Trophoblast cell (in vitro differentiated cells and primary cell): ENCODE measurements at regions not wholly inside any gene's neighbourhood (a gene's known extent, or its start where the extent isn't known, plus 50 kb on each side); places are given as distances from the start of the nearest gene placed in this dataset.

Source experiments
- DNase-seq, 2 donors: peaks; one replicate each; pipeline ENCODE4 v3.0.0-alpha.2; 2016
- H2AFZ ChIP-seq: 2 replicates; pipeline ENCODE4 v1.6.1; 2013; ENCODE audit warnings: low read length, moderate library complexity, mild to moderate bottlenecking; ENCODE audit not compliant: insufficient read depth, poor library complexity
- H2AK5ac ChIP-seq: 2 replicates; pipeline ENCODE4 v1.6.1; 2013; ENCODE audit warnings: mild to moderate bottlenecking, low read length
- H2BK120ac ChIP-seq: 2 replicates; pipeline ENCODE4 v1.6.1; 2013; ENCODE audit warnings: low read length, mild to moderate bottlenecking, moderate library complexity; ENCODE audit not compliant: insufficient read depth, poor library complexity
- H2BK12ac ChIP-seq: 2 replicates; pipeline ENCODE4 v1.6.1; 2013; ENCODE audit warnings: mild to moderate bottlenecking, low read length, moderate library complexity
- H2BK5ac ChIP-seq: 2 replicates; pipeline ENCODE4 v1.6.1; 2013; ENCODE audit warnings: low read length, low read depth, moderate library complexity, mild to moderate bottlenecking; ENCODE audit not compliant: poor library complexity
- H3K14ac ChIP-seq: 2 replicates; pipeline ENCODE4 v1.6.1; 2013; ENCODE audit warnings: mild to moderate bottlenecking, low read length
- H3K18ac ChIP-seq: 2 replicates; pipeline ENCODE4 v1.6.1; 2013; ENCODE audit warnings: mild to moderate bottlenecking, low read length
- H3K23ac ChIP-seq: 2 replicates; pipeline ENCODE4 v1.6.1; 2013; ENCODE audit warnings: low read length
- H3K27ac ChIP-seq: 2 replicates; pipeline ENCODE4 v1.5.1; 2013; ENCODE audit warnings: low read depth, mild to moderate bottlenecking, inconsistent platforms, low read length, moderate library complexity
- H3K27me3 ChIP-seq: 2 replicates; pipeline ENCODE4 v1.6.1; 2013; ENCODE audit warnings: inconsistent platforms, mild to moderate bottlenecking, low read length, moderate library complexity; ENCODE audit not compliant: insufficient read depth
- H3K36me3 ChIP-seq, 2 experiments: 1 replicate in 1 of 2; 2 replicates in 1 of 2; pipeline ENCODE4 v1.6.1; 2013; ENCODE audit warnings: low read length in 2 of 2, mild to moderate bottlenecking in 2 of 2, moderate library complexity in 1 of 2; ENCODE audit not compliant: insufficient read depth in 2 of 2, control insufficient read depth in 1 of 2
- H3K4ac ChIP-seq: 2 replicates; pipeline ENCODE4 v1.6.1; 2013; ENCODE audit warnings: low read depth, mild to moderate bottlenecking, low read length, moderate library complexity
- H3K4me1 ChIP-seq, 2 experiments: 1 replicate in 1 of 2; 2 replicates in 1 of 2; pipeline ENCODE4 v1.6.1; 2013; ENCODE audit warnings: low read length in 2 of 2, mild to moderate bottlenecking in 2 of 2, moderate library complexity in 1 of 2; ENCODE audit not compliant: insufficient read depth in 2 of 2, control insufficient read depth in 1 of 2
- H3K4me2 ChIP-seq: 2 replicates; pipeline ENCODE4 v1.6.1; 2013; ENCODE audit warnings: inconsistent platforms, mild to moderate bottlenecking, low read length, moderate library complexity
- H3K4me3 ChIP-seq: 2 replicates; pipeline ENCODE4 v1.5.1; 2013; ENCODE audit warnings: mild to moderate bottlenecking, low read depth, low read length, inconsistent platforms
- H3K79me1 ChIP-seq: one replicate; pipeline ENCODE4 v1.6.1; 2013; ENCODE audit warnings: low read length
- H3K79me2 ChIP-seq: 2 replicates; pipeline ENCODE4 v1.6.1; 2013; ENCODE audit warnings: low read length, mild to moderate bottlenecking; ENCODE audit not compliant: control insufficient read depth, insufficient read depth, poor library complexity
- H3K9ac ChIP-seq: 2 replicates; pipeline ENCODE4 v1.6.1; 2013; ENCODE audit warnings: mild to moderate bottlenecking, low read length
- H3K9me3 ChIP-seq: 2 replicates; pipeline ENCODE4 v1.6.1; 2013; ENCODE audit warnings: low read depth, mild to moderate bottlenecking, control low read depth, inconsistent platforms, low read length; ENCODE audit not compliant: insufficient read depth
- H4K12ac ChIP-seq: 2 replicates; pipeline ENCODE4 v1.6.1; 2013; ENCODE audit warnings: low read depth, mild to moderate bottlenecking, low read length, moderate library complexity
- H4K8ac ChIP-seq: 2 replicates; pipeline ENCODE4 v1.6.1; 2013; ENCODE audit warnings: low read depth, mild to moderate bottlenecking, low read length, moderate library complexity
- H4K91ac ChIP-seq: one replicate; pipeline ENCODE4 v1.6.1; 2013; ENCODE audit warnings: low read depth, mild to moderate bottlenecking, low read length, moderate library complexity
- WGBS: extraction: QIAGEN DNeasy Blood & Tissue Kit; methylation state at CpG from one replicate; pipeline ENCODE4 v1.1.7; 2013; ENCODE audit warnings: missing lambda C conversion rate; ENCODE audit not compliant: insufficient read length, insufficient coverage; ENCODE audit errors: extremely low coverage; 5-methylcytosine and 5-hydroxymethylcytosine counted together

GRCh38 chr3:160150066-160150465 lies 75.2 kb upstream of the C3orf80 start:
- H3K4me2 ChIP-seq: no peak overlapping the region
- H2BK12ac ChIP-seq: no peak overlapping the region
- no peak overlapping the region for H2BK120ac ChIP-seq
- H4K8ac ChIP-seq: no peak overlapping the region
- H3K27me3 ChIP-seq: no peaks in the 10 kb centered on the region
- H3K14ac ChIP-seq: no peak overlapping the region
- no peaks in the 10 kb centered on the region for H3K79me1 ChIP-seq
- H3K4me1 ChIP-seq: no peaks in the 10 kb centered on the region
- no peak overlapping the region for H3K9ac ChIP-seq
- H2BK5ac ChIP-seq: no peak overlapping the region
- H3K36me3 ChIP-seq: no peaks in the 10 kb centered on the region
- no CpG with 5 or more reads among the region's 3 CpGs for WGBS
- H2AK5ac ChIP-seq: no peak overlapping the region
- no peak overlapping the region for H3K4ac ChIP-seq
- no peak overlapping the region for H3K27ac ChIP-seq
- H3K18ac ChIP-seq: no peak overlapping the region
- no peak overlapping the region for H4K12ac ChIP-seq
- DNase-seq: no peak
- no peaks in the 10 kb centered on the region for H3K9me3 ChIP-seq
- H3K79me2 ChIP-seq: no peaks in the 10 kb centered on the region
- no peak overlapping the region for H4K91ac ChIP-seq
- H3K4me3 ChIP-seq: no peak overlapping the region
- no peak overlapping the region for H2AFZ ChIP-seq
- H3K23ac ChIP-seq: no peak overlapping the region

GRCh38 chr3:160150525-160150924 lies 74.7 kb upstream of the C3orf80 start:
- H2BK5ac ChIP-seq: no peak overlapping the region
- no peak overlapping the region for H3K14ac ChIP-seq
- H3K4me3 ChIP-seq: no peak overlapping the region
- no peak overlapping the region for H3K18ac ChIP-seq
- DNase-seq: no peak
- H3K27me3 ChIP-seq: no peaks in the 10 kb centered on the region
- no peaks in the 10 kb centered on the region for H3K9me3 ChIP-seq
- H3K23ac ChIP-seq: no peak overlapping the region
- no peak overlapping the region for H4K91ac ChIP-seq
- no peaks in the 10 kb centered on the region for H3K36me3 ChIP-seq
- no peak overlapping the region for H2BK12ac ChIP-seq
- no peak overlapping the region for H2BK120ac ChIP-seq
- H2AK5ac ChIP-seq: no peak overlapping the region
- WGBS: no CpG with 5 or more reads among the region's 2 CpGs
- no peaks in the 10 kb centered on the region for H3K79me1 ChIP-seq
- no peak overlapping the region for H4K8ac ChIP-seq
- H3K9ac ChIP-seq: no peak overlapping the region
- H3K4me1 ChIP-seq: no peaks in the 10 kb centered on the region
- no peak overlapping the region for H2AFZ ChIP-seq
- H4K12ac ChIP-seq: no peak overlapping the region
- no peak overlapping the region for H3K4ac ChIP-seq
- no peaks in the 10 kb centered on the region for H3K79me2 ChIP-seq
- no peak overlapping the region for H3K4me2 ChIP-seq
- no peak overlapping the region for H3K27ac ChIP-seq

GRCh38 chr3:160152638-160153037 lies 72.6 kb upstream of the C3orf80 start:
- Histone ChIP-seq H3K79me2 (no peaks in the 10 kb centered on the region), H3K4me2 (no peak overlapping the region), H4K8ac (no peak overlapping the region), H3K27ac (no peak overlapping the region), H3K4me3 (no peak overlapping the region), H2BK5ac (no peak overlapping the region), H3K9me3 (peaks cover 2% of the 10 kb centered on the region), H3K18ac (no peak overlapping the region), H3K36me3 (no peaks in the 10 kb centered on the region), H3K4me1 (no peaks in the 10 kb centered on the region), H2AFZ (no peak overlapping the region), H3K14ac (no peak overlapping the region), H4K12ac (no peak overlapping the region), H3K23ac (no peak overlapping the region), H3K27me3 (no peaks in the 10 kb centered on the region), H3K4ac (no peak overlapping the region), H3K79me1 (no peaks in the 10 kb centered on the region), H2BK120ac (no peak overlapping the region), H2AK5ac (no peak overlapping the region), H4K91ac (no peak overlapping the region), H3K9ac (no peak overlapping the region), H2BK12ac (no peak overlapping the region)
- no CpG with 5 or more reads among the region's 6 CpGs for WGBS
- DNase-seq: no peak

- no peak overlapping the region for H4K8ac ChIP-seq
Measured at GRCh38 chr3:160154033-160154432, 71.2 kb upstream of the C3orf80 start.

More at GRCh38 chr3:160154033-160154432, 71.2 kb upstream of the C3orf80 start:
- no CpG with 5 or more reads among the region's 4 CpGs for WGBS
- no peak overlapping the region for H3K4ac ChIP-seq
- no peak for DNase-seq
- H2BK5ac ChIP-seq: no peak overlapping the region
- no peak overlapping the region for H2BK12ac ChIP-seq
- H3K27ac ChIP-seq: no peak overlapping the region
- no peak overlapping the region for H3K14ac ChIP-seq
- no peak overlapping the region for H3K18ac ChIP-seq
- no peak overlapping the region for H3K9ac ChIP-seq
- no peak overlapping the region for H3K4me2 ChIP-seq
- H2AFZ ChIP-seq: no peak overlapping the region
- no peaks in the 10 kb centered on the region for H3K79me1 ChIP-seq
- peak overlapping the region; percentile 58 for H3K23ac ChIP-seq
- no peaks in the 10 kb centered on the region for H3K4me1 ChIP-seq
- H3K27me3 ChIP-seq: no peaks in the 10 kb centered on the region
- no peak overlapping the region for H2BK120ac ChIP-seq
- H3K79me2 ChIP-seq: no peaks in the 10 kb centered on the region
- peaks cover 2% of the 10 kb centered on the region for H3K9me3 ChIP-seq
- no peak overlapping the region for H3K4me3 ChIP-seq
- H4K12ac ChIP-seq: no peak overlapping the region
- no peaks in the 10 kb centered on the region for H3K36me3 ChIP-seq
- H2AK5ac ChIP-seq: no peak overlapping the region
- no peak overlapping the region for H4K91ac ChIP-seq
